ENCODE measurements at regions not wholly inside any gene's neighbourhood (a gene's known extent, or its start where the extent isn't known, plus 50 kb on each side); places are given as distances from the start of the nearest gene placed in this dataset.

DNA sequence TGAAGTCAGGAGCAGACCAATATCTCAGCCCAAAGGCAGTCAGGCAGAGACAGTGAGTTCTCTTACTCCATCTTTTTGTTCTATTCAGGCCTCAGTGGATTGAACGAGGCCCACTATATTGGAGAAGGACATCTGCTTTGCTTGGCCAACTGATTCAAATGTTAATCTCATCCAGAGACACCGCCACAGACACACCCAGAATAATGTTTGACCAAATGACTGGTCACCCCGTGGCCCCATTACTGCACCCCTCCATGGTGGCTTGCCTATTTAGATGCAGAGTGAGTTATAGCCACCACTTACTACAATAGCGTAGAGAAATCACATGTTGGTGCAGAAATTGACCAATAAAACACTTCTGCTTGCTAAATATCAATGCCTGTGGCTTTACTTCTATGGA, 88.1 kb downstream of the HRH4 start:
- TF ChIP-seq TAF1 (IDR thresholded peaks at IDR 0.05; ENCODE audit: borderline replicate concordance, insufficient read depth, low read length) (no peak), POLR2AphosphoS5 (IDR thresholded peaks at IDR 0.05; ENCODE audit: low read depth, low read length) (no peak)
- TF ChIP-seq, protein P1, sequence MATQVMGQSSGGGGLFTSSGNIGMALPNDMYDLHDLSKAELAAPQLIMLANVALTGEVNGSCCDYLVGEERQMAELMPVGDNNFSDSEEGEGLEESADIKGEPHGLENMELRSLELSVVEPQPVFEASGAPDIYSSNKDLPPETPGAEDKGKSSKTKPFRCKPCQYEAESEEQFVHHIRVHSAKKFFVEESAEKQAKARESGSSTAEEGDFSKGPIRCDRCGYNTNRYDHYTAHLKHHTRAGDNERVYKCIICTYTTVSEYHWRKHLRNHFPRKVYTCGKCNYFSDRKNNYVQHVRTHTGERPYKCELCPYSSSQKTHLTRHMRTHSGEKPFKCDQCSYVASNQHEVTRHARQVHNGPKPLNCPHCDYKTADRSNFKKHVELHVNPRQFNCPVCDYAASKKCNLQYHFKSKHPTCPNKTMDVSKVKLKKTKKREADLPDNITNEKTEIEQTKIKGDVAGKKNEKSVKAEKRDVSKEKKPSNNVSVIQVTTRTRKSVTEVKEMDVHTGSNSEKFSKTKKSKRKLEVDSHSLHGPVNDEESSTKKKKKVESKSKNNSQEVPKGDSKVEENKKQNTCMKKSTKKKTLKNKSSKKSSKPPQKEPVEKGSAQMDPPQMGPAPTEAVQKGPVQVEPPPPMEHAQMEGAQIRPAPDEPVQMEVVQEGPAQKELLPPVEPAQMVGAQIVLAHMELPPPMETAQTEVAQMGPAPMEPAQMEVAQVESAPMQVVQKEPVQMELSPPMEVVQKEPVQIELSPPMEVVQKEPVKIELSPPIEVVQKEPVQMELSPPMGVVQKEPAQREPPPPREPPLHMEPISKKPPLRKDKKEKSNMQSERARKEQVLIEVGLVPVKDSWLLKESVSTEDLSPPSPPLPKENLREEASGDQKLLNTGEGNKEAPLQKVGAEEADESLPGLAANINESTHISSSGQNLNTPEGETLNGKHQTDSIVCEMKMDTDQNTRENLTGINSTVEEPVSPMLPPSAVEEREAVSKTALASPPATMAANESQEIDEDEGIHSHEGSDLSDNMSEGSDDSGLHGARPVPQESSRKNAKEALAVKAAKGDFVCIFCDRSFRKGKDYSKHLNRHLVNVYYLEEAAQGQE (IDR thresholded peaks at IDR 0.05; ENCODE audit: insufficient read depth in 1 of 2, low read depth in 2 of 2, low read length in 2 of 2), result no peak
